DOHH2 (cell line): ENCODE measurements at regions not wholly inside any gene's neighbourhood (a gene's known extent, or its start where the extent isn't known, plus 50 kb on each side); places are given as distances from the start of the nearest gene placed in this dataset.

Experiments used
- CTCF ChIP-seq: fragments of 200-600 bp; sonication (generic); IDR thresholded peaks from one replicate; pipeline ENCODE4 v1.5.1; 2014; ENCODE audit warnings: antibody characterized with exemption, mild to moderate bottlenecking, low read depth, low read length; ENCODE audit not compliant: poor library complexity, severe bottlenecking
- EZH2phosphoT487 ChIP-seq: fragments of 200-600 bp; sonication (generic); IDR thresholded peaks from 2 replicates; pipeline ENCODE4 v1.6.1; 2017; ENCODE audit warnings: borderline replicate concordance, mild to moderate bottlenecking, antibody characterized with exemption, low read length, moderate library complexity, mixed read lengths

DNA sequence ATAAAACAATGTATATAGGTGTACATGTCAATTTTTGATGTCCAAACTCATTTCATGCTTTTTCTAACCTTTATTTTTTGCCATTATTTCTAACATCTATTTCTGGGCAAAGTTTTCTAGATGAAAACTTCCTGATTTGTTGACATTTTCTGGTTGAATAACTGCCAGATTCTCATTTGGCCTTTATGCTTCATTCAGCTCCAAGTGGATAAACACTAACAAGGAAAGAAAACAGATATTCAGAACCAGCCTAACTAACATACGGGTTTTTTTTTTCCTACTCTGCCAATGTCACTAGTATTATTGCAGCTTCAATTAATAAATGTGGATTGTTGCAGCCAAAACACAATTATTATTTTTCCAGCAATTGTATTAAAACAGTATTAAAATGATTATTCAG is 50.9 kb upstream of the RAP1GDS1 start:
- TF ChIP-seq CTCF (no peak), EZH2phosphoT487 (no peak)
